Jurkat, Clone E6-1 (cell line): ENCODE measurements at regions not wholly inside any gene's neighbourhood (a gene's known extent, or its start where the extent isn't known, plus 50 kb on each side); places are given as distances from the start of the nearest gene placed in this dataset.
"Not testable (repeated sequence)": the region's sequence is repeated elsewhere in the genome, so short reads cannot be mapped to it uniquely, and the experiment has no call there.

ENCODE experiments used
- DNase-seq: peaks from one replicate; pipeline ENCODE4 v3.0.0-alpha.2; 2011; ENCODE audit warnings: low read depth, low spot score
- H3K4me3 ChIP-seq: 2 replicates; pipeline ENCODE4 v1.5.1; 2011; ENCODE audit warnings: mild to moderate bottlenecking, low read length, control low read depth, moderate library complexity

DNA sequence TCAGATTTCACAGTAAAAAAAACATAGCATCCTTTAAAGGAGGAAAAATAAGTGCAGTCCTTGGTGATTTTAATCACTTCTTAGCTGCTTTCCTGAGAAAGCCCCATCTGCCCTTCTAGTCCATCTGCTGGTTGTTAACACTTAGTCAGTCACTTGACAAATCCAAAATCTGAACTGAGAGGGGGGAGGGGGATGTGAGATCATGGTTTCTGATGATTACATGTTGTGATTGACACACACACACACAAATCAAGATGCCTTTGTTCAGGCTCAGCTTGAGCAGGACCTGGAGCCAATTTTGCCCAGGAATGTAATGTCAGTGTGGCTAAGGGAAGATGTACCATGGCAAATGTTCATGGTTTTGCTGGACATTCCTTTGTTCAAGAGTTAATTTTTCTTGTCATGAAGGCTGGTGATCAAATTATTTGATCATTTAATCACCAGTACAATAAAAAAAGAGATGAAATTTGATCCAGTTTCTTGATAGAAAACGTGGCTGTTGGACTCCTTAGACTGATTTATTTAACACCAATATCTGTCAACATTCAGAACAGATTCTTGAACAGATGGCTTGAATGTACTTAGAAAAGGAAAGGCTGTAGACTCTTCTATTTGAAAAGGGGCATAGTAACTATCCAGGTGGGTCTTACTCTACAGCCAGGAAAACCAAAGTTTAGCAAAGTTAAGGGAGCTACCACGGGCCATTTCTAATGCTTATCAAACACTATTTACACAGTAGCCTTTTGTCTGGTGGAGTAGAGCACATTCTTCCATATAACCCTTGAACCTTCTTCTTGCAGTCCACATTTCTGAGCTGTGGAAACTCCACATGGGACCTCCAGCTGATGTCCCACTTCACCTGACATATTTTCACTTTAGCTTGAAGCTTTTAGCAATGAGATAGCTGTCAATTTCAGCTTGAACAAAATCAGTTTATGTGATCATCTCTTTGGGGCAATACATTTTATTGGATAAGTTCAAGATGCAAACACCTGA, 408.7 kb downstream of the PIK3C3 start:
- DNase-seq: no peak
- H3K4me3 ChIP-seq: no peak overlapping the region

DNA sequence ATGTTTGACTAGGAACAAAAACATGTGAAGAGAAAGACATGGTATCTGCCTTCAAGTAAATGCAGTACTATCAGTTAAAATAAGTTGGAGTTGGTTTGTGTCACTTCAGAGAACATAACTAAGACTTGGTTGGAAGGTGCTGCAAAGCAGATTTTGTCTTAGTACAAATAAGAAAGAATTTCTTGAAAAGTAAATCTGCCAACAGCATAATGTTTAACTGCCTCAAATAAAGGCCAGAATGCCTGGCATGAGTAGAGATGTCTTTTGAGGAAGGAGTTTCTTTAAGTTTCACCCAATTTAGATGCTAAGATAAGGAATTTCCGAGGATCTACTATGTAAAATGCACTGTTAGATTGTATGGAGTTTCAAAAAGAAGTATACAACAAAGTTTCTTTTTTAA, 409.7 kb downstream of the PIK3C3 start:
- DNase-seq: no peak
- H3K4me3 ChIP-seq: no peak overlapping the region

DNA sequence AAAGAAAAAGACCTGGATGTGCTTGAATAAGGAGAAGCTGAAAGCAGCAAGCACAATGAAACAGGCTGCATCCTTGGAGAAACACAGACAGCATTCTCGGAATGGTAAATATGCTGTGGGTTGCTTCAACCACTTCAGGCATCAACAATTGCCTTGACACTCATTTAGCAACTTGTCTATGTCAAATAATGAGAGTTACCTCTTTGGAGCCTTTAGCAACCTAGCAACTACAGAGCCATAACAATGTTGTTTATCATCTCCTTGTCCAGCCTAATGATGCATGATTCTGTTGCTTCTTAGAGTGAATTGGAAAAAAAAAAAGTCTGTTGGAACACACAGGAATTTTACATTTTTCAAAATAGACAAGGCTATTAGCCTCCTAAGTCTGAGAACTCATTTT, 410.6 kb downstream of the PIK3C3 start:
- no peak overlapping the region for H3K4me3 ChIP-seq

DNA sequence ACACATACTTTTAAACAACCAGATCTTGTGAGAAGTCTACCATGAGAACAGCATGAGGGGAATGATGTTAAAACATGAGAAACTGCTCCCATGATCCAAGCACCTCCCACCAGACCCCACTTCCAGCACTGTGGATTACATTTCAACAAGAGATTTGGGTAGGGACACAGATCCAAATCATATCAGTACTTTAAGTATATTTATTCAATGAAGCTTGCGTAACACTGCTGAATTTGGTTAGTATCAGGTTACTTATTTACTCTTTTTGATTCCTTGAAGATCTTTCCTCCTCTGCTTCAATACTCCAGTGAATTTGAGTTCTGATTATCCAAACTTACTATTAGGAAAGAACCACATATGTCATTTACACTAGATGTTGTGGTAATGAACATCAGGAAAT, 418.6 kb downstream of the PIK3C3 start:
- no peak for DNase-seq

More for the DNA sequence above, 410.6 kb downstream of the PIK3C3 start:
- DNase-seq: no peak

DNA sequence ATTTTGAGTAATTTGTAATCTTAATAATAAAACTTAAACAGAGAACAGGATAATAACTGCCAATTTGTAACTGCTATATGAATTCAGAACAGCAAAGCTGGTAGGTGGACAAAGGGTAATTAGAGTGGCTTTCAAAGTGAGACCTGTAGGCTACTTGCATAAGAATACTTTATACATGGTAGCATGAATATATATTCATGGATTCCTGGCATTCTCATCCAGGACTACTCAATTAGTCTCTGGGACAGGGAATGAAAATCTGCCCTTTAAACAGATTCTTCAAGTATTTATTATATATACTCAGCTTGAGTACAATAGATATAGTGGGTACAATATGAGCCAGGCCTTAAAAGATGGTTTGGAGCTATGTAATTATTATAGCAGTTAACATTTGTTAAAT, 419.9 kb downstream of the PIK3C3 start:
- DNase-seq: no peak
- no peak overlapping the region for H3K4me3 ChIP-seq

More for the DNA sequence above, 418.6 kb downstream of the PIK3C3 start:
- H3K4me3 ChIP-seq: no peak overlapping the region

DNA sequence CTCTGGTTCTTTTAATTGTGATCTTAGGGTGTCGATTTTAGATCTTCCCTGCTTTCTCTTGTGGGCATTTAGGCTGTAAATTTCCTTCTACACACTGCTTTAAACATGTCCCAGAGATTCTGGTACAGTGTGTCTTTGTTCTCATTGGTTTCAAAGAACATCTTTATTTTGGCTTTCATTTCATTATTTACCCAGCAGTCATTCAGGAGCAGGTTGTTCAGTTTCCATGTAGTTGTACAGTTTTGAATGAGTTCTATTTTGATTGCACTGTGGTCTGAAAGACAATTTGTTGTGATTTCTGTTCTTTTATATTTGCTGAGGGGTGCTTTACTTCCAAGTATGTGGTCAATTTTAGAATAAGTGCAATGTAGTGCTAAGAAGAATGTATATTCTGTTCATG, 423.8 kb downstream of the PIK3C3 start:
- not testable (repeated sequence) for DNase-seq, H3K4me3 ChIP-seq

DNA sequence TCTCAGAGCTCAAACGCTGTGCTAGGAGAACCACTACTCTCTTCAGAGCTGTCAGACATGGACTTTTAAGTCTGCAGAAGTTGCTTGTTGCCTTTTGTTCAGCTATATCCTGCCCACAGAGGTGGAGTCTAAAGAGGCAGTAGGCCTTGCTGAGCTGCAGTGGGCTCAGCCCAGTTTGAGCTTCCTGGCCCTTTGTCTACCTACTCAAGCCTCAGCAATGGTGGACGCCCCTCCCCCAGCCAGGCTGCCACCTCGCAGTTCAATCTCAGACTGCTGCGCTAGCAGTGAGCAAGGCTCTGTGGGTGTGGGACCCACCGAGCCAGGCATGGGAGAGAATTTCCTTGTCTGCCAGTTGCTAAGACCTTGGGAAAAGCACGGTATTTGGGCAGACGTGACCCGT, 426.2 kb downstream of the PIK3C3 start:
- DNase-seq, H3K4me3 ChIP-seq: not testable (repeated sequence)

DNA sequence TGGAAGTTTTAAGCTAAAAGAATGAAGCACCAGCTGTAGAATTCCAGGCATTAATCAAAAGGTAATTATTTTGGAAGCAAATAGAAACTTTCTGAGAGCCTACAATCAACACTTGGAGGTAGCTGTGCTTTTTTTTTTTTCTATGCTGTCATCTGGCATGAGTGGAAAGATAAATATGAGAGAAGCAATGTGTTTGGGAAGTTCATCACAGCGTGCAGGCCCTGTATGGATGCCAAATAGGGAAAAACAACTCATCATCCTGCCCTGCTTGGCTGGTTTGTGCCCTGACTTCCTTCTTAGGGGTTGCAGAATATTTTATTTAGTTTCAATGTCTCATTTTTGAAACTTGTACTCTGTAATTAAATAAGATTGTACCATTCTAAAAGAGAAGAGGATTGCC, 437.4 kb downstream of the PIK3C3 start:
- DNase-seq: no peak
- H3K4me3 ChIP-seq: no peak overlapping the region

DNA sequence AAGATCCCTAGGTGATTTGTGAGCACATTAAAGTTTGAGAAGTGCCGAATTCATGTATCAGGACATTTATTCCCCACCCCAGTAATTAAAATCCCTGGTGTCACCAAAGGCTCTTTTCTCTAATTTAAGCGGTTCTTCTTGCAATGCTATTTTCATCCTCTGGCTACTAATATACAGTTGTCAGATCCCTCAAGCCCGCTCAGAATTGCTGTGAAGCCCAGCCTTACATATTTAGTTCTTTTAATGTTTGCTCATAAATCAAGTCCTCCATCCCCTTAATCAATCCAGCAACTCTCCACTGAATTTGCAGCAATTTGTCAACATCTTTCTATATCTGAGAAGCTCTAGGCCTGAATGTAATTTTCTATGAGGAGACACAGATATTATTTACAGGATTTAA, 437.9 kb downstream of the PIK3C3 start:
- DNase-seq: no peak

DNA sequence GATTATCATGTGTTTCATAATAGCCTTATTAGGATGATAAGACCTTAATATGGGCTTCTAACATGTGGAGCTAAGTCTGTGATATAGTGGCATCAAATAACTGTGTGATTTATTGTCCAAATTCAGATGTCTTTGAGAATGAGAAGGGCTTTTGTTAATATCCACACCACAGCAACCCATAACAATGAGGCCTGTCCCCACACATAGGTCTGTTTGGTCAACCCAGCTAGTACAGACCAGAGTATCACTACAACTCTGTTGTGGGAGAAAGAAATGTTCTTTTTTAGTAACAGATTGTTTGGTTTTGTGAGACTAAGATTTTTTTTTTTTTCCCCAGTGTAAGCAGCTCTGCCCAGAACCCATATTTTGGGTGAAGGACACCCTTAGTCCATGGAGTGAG, 439.2 kb downstream of the PIK3C3 start:
- no peak overlapping the region for H3K4me3 ChIP-seq
- DNase-seq: no peak

More for the DNA sequence above, 437.9 kb downstream of the PIK3C3 start:
- no peak overlapping the region for H3K4me3 ChIP-seq

DNA sequence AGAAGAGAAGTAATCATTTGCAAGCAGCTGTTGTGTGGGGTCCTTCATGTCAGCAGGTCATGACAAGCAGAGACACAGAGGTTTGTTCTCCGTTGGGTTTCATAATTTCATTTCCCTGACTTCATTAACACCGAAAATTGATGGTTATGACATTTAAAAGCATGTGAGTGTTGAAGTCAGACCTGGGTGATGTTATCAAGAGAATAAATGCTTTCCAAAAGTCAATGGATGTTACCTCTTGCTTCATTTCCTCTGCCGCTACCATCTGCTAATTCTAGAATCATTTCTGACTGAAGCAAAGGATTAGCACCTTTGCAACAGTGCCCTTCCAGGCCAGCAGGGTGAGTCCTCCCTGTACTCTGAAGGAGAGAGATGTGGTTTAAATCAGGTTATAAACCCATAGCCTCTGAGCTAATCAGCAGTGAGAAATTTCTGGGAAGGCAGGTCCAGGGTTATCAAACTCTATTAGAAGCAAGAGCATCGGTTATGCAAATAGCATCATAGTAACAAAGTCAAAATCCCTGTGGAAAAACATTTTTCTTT, 446.2 kb downstream of the PIK3C3 start:
- no peak for DNase-seq
- no peak overlapping the region for H3K4me3 ChIP-seq

DNA sequence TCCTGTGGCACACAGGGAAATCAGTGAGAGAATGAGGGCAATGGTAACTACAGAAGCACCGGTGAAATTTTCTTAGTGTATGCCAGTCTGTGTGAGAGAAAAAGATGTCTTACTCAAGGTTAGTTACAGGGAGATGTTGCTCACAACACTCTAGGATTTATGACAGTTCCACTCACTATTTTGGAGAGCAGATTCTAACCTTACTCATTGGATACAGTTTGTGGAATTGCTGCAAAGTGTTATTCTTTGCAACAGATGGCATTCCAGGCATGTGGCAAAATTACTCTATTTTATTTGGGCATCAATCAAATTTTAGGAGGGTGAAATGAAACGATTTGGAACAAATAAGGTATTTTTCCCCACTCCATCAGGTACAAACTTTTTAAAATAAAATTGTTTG, 449.1 kb downstream of the PIK3C3 start:
- H3K4me3 ChIP-seq: no peak overlapping the region
- no peak for DNase-seq

DNA sequence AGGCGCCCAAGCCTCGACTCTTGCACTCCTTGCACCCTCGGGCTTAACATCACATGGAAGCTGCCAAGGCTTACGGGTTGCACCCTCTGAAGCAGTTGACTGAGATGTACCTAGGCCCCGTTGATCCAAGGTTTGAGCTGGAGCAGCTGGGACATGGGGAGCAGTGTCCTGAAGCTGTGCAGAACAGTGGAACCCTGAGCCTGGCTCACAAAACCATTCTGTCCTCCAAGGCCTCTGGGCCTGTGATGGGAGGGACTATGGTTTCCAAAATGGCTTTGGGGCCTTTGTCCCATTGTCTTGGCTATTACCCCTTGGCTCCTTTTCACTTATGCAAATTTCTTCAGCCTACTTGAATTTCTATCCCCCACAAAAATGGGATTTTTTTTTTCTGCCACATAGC, 454.0 kb downstream of the PIK3C3 start:
- no peak for DNase-seq
- H3K4me3 ChIP-seq: no peak overlapping the region

DNA sequence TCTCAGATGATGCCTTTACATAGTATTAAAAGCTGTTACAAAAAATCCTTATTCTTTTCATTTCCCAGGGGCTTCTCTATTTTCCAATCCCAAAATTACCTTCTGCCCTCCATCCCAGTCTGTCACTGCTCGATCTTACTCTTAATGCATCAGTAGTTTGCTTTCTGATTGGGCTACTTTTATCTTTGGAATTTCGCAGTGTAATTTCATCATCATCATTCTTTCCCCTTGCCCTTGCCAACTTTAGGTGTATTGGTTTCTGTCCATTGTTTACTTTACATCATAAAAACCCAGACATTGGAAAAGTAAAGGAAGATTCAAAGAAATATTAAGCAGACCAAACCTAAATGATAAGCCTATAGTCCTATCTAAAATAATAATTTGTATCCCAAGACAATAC, 457.2 kb downstream of the PIK3C3 start:
- no peak for DNase-seq
- H3K4me3 ChIP-seq: no peak overlapping the region

DNA sequence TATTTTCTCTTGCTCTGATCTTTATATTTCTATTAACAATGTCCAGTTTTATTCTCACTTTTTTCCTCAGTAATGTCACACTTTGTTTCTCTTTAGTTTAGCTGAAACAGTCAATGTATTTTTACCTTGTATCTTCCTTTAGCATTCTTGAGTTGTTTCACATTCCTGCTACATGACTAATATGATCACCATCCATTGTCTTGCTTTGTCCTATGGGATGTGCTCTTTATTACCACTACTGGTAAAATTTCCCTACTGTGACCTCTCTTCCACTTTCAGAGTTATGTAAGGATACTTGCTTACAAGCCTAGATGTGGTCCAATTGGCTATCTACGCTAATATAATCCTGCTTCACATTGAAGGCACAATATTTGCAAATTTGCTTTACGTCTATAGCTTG, 457.9 kb downstream of the PIK3C3 start:
- no peak overlapping the region for H3K4me3 ChIP-seq
- no peak for DNase-seq

DNA sequence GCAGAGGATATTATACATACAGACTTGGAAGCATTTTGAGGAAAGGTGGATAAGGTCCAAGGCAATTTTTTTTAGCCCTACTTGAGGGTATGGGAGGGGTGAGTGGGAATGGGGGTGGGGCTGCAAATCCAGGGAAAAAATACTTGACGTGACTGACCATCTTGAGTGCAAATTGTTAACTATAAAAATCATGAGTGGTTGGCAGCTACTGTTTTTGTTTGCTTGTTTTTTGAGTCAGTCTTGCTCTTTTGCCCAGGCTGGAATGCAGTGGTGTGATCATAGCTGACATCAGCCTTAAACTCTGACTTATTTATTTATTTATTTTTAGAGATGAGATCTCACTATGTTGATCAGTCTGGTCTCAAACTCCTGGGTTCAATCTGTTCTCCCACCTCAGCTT, 458.8 kb downstream of the PIK3C3 start:
- no peak for DNase-seq
- H3K4me3 ChIP-seq: no peak overlapping the region

DNA sequence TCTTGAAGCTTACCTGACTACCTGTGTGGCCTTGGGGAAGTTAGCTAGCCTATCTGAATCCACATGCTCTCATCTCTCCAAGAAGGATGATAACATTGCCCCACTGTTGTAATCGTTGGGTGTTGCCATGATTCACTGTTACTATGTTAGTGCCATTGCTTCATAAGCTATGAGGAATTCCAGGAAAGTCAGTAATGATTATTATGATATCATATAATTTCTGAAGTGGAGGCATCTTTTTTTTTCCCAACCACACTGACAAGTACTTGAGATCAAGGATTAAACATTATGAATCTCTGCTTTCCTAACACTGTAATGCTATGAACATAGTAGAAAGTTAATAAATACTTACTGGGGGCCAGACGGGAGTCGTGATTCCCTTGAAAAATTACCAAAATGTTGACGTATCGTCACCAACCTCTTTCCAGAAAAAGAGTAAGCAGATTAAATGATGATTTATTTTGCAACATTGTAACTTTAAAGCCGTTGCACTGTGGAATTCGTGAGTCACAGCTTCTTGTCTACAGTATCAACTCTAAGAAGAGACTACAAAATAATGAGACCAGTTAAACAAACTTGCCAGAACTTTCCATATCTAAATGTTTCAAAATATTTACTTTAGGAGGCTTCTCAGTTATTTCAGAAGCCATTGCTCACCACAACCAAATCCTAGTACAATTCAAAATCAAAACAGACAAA, 459.9 kb downstream of the PIK3C3 start:
- H3K4me3 ChIP-seq: no peak overlapping the region
- no peak for DNase-seq

DNA sequence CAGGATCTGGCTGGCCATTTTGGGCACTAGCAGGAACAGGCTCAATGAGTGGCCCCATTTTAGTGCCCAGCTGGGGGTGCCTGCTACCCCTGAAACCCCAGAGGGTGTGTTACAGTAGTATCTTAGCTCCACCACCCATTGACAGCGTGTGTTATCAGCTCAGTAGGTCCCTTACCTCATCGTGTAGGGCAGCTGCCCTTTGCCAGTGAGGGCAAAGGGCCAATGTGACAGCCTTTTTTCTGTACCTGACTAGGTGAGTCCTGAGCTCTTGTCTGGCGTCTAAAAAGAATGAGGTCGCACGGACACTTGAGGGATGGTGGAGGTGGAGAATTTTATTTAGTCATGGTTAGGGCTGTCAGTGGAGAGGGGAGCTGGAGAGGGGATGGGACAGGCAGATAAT, 462.2 kb downstream of the PIK3C3 start:
- H3K4me3 ChIP-seq: no peak overlapping the region
- DNase-seq: no peak

DNA sequence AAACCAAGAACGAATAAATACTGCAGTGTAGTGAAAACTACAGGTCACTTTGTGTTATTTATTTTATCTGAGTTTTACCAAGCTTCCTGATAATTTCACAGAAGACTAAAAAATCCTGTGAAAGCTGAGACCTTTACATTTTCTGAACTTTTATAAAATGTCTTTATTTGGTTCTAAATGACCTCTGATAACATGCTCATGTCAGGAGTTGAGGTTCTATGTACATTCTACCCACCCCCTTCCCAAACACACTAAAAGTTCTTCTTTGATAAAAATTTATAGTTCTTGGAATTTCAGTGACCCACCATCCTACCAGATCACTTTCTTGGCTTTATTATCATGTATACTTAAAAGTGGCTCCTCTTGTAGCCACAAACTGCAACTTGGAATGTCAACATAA, 463.1 kb downstream of the PIK3C3 start:
- no peak overlapping the region for H3K4me3 ChIP-seq
- no peak for DNase-seq

DNA sequence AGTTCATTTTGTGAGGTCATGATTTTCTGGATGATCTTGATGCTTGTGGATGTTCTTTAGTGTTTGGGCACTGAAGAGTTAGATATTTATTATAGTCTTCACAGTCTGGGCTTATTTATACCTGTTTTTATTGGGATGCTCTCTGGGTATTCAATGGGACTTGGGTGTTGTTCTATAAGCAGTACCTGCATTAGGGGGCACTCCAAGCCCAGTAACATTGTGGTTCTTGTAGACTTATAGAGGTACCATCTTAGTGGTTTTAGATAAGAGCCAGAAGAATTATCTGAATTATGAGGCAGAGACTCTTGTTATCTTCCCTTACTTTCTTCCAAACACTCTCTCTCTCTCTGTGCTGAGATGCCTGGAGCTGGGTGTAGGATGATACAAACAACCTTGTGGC, 470.0 kb downstream of the PIK3C3 start:
- no peak overlapping the region for H3K4me3 ChIP-seq
- DNase-seq: no peak
